HCT116 (cell line): ENCODE measurements at regions not wholly inside any gene's neighbourhood (a gene's known extent, or its start where the extent isn't known, plus 50 kb on each side); places are given as distances from the start of the nearest gene placed in this dataset.

Experiments
- EGR1 ChIP-seq: IDR thresholded peaks from 2 replicates; pipeline ENCODE4 v1.6.1; 2012; ENCODE audit warnings: low read depth
- EZH2 ChIP-seq: fragments of 200-600 bp; sonication (generic); IDR thresholded peaks from 2 replicates; pipeline ENCODE4 v1.6.1; 2017; ENCODE audit warnings: antibody characterized with exemption, mixed run types
- JUND ChIP-seq: IDR thresholded peaks from 2 replicates; pipeline ENCODE4 v1.6.1; 2012
- POLR2AphosphoS5 ChIP-seq: IDR thresholded peaks from 2 replicates; pipeline ENCODE4 v1.6.1; 2011; ENCODE audit warnings: mild to moderate bottlenecking, low read depth, low read length, moderate library complexity
- RAD21 ChIP-seq: IDR thresholded peaks from 2 replicates; pipeline ENCODE4 v1.6.1; 2012; ENCODE audit warnings: low read depth, mild to moderate bottlenecking
- REST ChIP-seq: IDR thresholded peaks from 2 replicates; pipeline ENCODE4 v1.6.1; 2012; ENCODE audit warnings: low read depth
- SP1 ChIP-seq: IDR thresholded peaks from 2 replicates; pipeline ENCODE4 v1.6.1; 2012; ENCODE audit warnings: low read depth
- ZBTB33 ChIP-seq: IDR thresholded peaks from 2 replicates; pipeline ENCODE4 v1.6.1; 2011; ENCODE audit warnings: mild to moderate bottlenecking, low read length, moderate library complexity; ENCODE audit not compliant: insufficient replicate concordance; ENCODE audit errors: extremely low read depth
- ZNF274 ChIP-seq: fragments of 200-500 bp; sonication (Bioruptor generic); IDR thresholded peaks from 2 replicates; pipeline ENCODE4 v1.6.1; 2014; ENCODE audit warnings: mild to moderate bottlenecking, low read depth, low read length, inconsistent platforms
- TF ChIP-seq, protein P1 (sequence below), 3 experiments: fragments of 200-600 bp in 1 of 3; sonication (generic) in 1 of 3; IDR thresholded peaks in 2 of 3; conservative IDR thresholded peaks in 1 of 3; 2 replicates each; pipeline ENCODE4 v1.5.1; 2012 to 2017; ENCODE audit warnings: low read depth in 2 of 3, low read length in 2 of 3, antibody characterized with exemption in 1 of 3, borderline replicate concordance in 1 of 3, control low read depth in 1 of 3, mild to moderate bottlenecking in 1 of 3, mixed read lengths in 1 of 3, mixed run types in 1 of 3, moderate library complexity in 1 of 3; ENCODE audit not compliant: insufficient read depth in 1 of 3
- TF ChIP-seq, protein P2 (sequence below): IDR thresholded peaks from 2 replicates; pipeline ENCODE4 v1.6.1; 2012
- TF ChIP-seq, protein P3 (sequence below): IDR thresholded peaks from 2 replicates; pipeline ENCODE4 v1.6.1; 2012

DNA sequence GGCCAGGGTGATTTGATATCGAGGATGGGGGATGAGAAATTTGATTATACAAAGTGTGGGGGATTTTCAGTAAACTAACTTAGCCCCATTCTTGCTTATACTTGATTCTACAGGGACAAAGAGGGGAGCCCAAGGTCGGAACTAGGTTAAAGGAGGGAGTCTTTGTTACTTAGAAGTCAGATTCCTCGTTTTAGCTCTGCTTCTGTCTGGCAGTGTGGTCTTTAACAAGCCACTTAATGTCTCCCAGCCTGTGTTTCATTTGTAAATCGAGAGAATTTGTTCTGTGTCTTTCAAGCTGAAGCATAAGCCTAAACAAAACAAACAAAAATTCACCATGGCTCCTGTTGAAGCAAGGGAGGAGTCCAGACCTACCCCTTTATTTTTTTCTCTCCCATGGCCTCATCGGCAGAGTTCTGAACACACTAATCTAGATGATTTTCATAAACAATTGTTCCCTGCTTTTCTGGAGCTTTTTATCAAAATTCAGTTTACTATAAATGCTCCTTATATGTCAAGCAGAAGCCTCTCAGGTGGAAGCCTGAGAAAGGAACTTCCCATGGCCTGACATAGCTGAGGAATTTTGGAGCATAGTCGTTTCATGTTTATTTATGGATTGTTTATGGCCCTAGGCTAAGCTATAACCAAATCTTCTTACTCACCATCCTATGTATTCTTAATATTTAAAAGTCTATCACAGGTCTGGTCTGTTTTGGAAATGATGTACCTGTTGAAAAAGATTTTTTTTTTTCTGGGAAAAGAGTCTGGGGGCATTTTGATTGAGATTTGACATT lies 62.6 kb upstream of the SYTL5 start:
- TF ChIP-seq, protein P1, sequence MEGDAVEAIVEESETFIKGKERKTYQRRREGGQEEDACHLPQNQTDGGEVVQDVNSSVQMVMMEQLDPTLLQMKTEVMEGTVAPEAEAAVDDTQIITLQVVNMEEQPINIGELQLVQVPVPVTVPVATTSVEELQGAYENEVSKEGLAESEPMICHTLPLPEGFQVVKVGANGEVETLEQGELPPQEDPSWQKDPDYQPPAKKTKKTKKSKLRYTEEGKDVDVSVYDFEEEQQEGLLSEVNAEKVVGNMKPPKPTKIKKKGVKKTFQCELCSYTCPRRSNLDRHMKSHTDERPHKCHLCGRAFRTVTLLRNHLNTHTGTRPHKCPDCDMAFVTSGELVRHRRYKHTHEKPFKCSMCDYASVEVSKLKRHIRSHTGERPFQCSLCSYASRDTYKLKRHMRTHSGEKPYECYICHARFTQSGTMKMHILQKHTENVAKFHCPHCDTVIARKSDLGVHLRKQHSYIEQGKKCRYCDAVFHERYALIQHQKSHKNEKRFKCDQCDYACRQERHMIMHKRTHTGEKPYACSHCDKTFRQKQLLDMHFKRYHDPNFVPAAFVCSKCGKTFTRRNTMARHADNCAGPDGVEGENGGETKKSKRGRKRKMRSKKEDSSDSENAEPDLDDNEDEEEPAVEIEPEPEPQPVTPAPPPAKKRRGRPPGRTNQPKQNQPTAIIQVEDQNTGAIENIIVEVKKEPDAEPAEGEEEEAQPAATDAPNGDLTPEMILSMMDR (IDR thresholded peaks at IDR 0.05 in 2 of 3, conservative IDR thresholded peaks at IDR 0.05 in 1 of 3; ENCODE audit: borderline replicate concordance in 1 of 3, insufficient read depth in 1 of 3, low read depth in 2 of 3, low read length in 2 of 3): no peak
- TF ChIP-seq JUND (no peak), EZH2 (no peak), ZBTB33 (no peak), ZNF274 (no peak), RAD21 (no peak), SP1 (no peak), REST (no peak), POLR2AphosphoS5 (no peak), EGR1 (no peak)
- TF ChIP-seq, protein P2, sequence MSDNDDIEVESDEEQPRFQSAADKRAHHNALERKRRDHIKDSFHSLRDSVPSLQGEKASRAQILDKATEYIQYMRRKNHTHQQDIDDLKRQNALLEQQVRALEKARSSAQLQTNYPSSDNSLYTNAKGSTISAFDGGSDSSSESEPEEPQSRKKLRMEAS: no peak
- TF ChIP-seq, protein P3, sequence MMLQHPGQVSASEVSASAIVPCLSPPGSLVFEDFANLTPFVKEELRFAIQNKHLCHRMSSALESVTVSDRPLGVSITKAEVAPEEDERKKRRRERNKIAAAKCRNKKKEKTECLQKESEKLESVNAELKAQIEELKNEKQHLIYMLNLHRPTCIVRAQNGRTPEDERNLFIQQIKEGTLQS: no peak
